Calu3 (cell line): ENCODE measurements at regions not wholly inside any gene's neighbourhood (a gene's known extent, or its start where the extent isn't known, plus 50 kb on each side); places are given as distances from the start of the nearest gene placed in this dataset.

ENCODE experiments used
- BruUV-seq: library from RNA; stranded (reverse); fragments of 400-500 nt; replicated peaks from 2 replicates; lab custom pipeline; 2021; lab: Mats Ljungman, UMichigan
- CTCF ChIA-PET: fragments of 300-600 bp; sonication (Branson Sonifier 250); formaldehyde crosslinking; loops from one replicate; lab custom pipeline; 2022; ENCODE audit warnings: antibody characterized with exemption; lab: Charles Lee
- DNase-seq: peaks from one replicate; pipeline ENCODE4 v3.0.0; 2022
- H3K27ac Mint-ChIP-seq: one replicate; pipeline ENCODE4 v1.8.0; 2022; ENCODE audit warnings: mixed read lengths; ENCODE audit not compliant: unreplicated experiment
- H3K27me3 Mint-ChIP-seq: one replicate; pipeline ENCODE4 v1.8.0; 2022; ENCODE audit warnings: mixed read lengths; ENCODE audit not compliant: unreplicated experiment
- H3K36me3 Mint-ChIP-seq: one replicate; pipeline ENCODE4 v1.8.0; 2022; ENCODE audit warnings: mild to moderate bottlenecking, moderate library complexity, mixed read lengths; ENCODE audit not compliant: insufficient read depth, unreplicated experiment
- H3K4me1 Mint-ChIP-seq: one replicate; pipeline ENCODE4 v1.8.0; 2022; ENCODE audit warnings: mild to moderate bottlenecking, low read depth, mixed read lengths; ENCODE audit not compliant: unreplicated experiment
- H3K4me3 Mint-ChIP-seq: one replicate; pipeline ENCODE4 v1.8.0; 2022; ENCODE audit warnings: mild to moderate bottlenecking, low read depth, moderate library complexity, mixed read lengths; ENCODE audit not compliant: unreplicated experiment
- H3K9me3 Mint-ChIP-seq: one replicate; pipeline ENCODE4 v1.8.0; 2022; ENCODE audit warnings: low read depth, mixed read lengths; ENCODE audit not compliant: unreplicated experiment
- CTCF ChIP-seq: fragments of 200-600 bp; IDR thresholded peaks from one replicate; pipeline ENCODE4 v1.8.0; 2022; ENCODE audit warnings: antibody characterized with exemption; ENCODE audit not compliant: unreplicated experiment
- intact Hi-C: fragments of 100-400 bp; cut with micrococcal nuclease; formaldehyde crosslinking; loops from one replicate; pipeline ENCODE4 v1.10.0; 2022; ENCODE audit not compliant: unreplicated experiment

- no peak for TF ChIP-seq CTCF
- no peaks in the 10 kb centered on the region for H3K4me1 Mint-ChIP-seq
- BruUV-seq, result no TSS peak
- intact Hi-C loops, result no loop called here
- H3K36me3 Mint-ChIP-seq, result peaks cover 4% of the 10 kb centered on the region
- H3K27ac Mint-ChIP-seq, result no peak overlapping the region
- DNase-seq, result no peak
- no peaks in the 10 kb centered on the region for H3K27me3 Mint-ChIP-seq
- no peak overlapping the region for H3K4me3 Mint-ChIP-seq
- peaks cover 13% of the 10 kb centered on the region for H3K9me3 Mint-ChIP-seq
- CTCF ChIA-PET, result no interaction called here
These were observed 254.4 kb downstream of the ZNF536 start for GRCh38 chr19:30626626-30626966.

DNA sequence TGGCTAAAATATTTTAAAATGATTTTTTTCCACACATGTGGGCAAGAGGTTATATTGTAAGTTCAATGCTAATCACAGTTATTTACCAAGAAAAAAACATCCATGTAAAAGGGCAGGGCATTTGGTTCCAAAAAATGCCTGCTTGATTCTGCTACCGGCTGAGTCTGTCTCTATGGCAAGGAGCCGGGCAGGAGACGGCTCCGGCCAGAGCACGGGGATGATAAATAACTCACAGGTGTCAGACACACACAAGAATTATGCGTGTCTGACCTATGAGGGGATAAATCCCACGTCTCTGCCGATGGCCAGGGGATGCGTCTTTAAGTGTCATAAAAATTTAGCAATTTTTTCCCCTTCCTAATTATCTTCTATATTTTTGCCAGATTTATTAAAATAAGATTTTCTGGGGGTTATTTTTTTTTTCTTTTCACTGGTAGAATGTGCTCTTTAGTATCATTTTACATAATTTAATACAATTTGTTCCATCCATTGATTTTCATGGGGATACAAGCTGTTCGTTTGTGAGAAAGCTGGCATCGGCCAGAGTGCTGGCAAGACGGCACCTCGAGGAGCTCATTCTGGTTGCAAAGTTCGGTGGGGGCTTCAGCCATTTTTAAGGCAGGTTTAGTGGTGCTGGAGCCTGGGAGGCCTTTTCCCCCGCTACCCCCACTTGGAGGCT, 253.9 kb downstream of the ZNF536 start:
- Mint-ChIP-seq H3K27ac (no peak overlapping the region), H3K36me3 (peaks cover 4% of the 10 kb centered on the region), H3K27me3 (no peaks in the 10 kb centered on the region), H3K4me1 (no peaks in the 10 kb centered on the region), H3K9me3 (peaks cover 13% of the 10 kb centered on the region), H3K4me3 (no peak overlapping the region)
- intact Hi-C loops, result no loop called here
- TF ChIP-seq CTCF, result no peak
- BruUV-seq, result no TSS peak
- CTCF ChIA-PET, result no interaction called here
- no peak for DNase-seq

GRCh38 chr19:30622276-30622675, 250.1 kb downstream of the ZNF536 start:
- BruUV-seq, result no TSS peak
- intact Hi-C loops, result no loop called here
- H3K27ac Mint-ChIP-seq, result no peak overlapping the region

GRCh38 chr19:30621326-30621920, 249.2 kb downstream of the ZNF536 start:
- H3K27ac Mint-ChIP-seq, result no peak overlapping the region
- intact Hi-C loops, result no loop called here
- CTCF ChIA-PET, result interaction anchor here (0.5 to 0.6 kb wide), 2 partner anchors 136 to 191 kb away, joined by 3 to 8 read pairs; no protein-coding TSS in a partner anchor
- H3K36me3 Mint-ChIP-seq, result no peaks in the 10 kb centered on the region
- no peak overlapping the region for H3K4me3 Mint-ChIP-seq
- no peak for DNase-seq
- peaks cover 17% of the 10 kb centered on the region for H3K9me3 Mint-ChIP-seq
- no peak for TF ChIP-seq CTCF
- no peaks in the 10 kb centered on the region for H3K27me3 Mint-ChIP-seq
- no TSS peak for BruUV-seq
- H3K4me1 Mint-ChIP-seq, result no peaks in the 10 kb centered on the region

More at GRCh38 chr19:30622276-30622675, 250.1 kb downstream of the ZNF536 start:
- no peak overlapping the region for H3K4me3 Mint-ChIP-seq
- DNase-seq, result no peak
- peaks cover 17% of the 10 kb centered on the region for H3K9me3 Mint-ChIP-seq
- H3K4me1 Mint-ChIP-seq, result no peaks in the 10 kb centered on the region
- no peak for TF ChIP-seq CTCF
- no peaks in the 10 kb centered on the region for H3K27me3 Mint-ChIP-seq
- CTCF ChIA-PET, result no interaction called here
- H3K36me3 Mint-ChIP-seq, result no peaks in the 10 kb centered on the region
